OCI-M2 (cell line): ENCODE measurements at regions not wholly inside any gene's neighbourhood (a gene's known extent, or its start where the extent isn't known, plus 50 kb on each side); places are given as distances from the start of the nearest gene placed in this dataset.

ENCODE experiments used
- DNase-seq: peaks from one replicate; lab custom pipeline; 2025; ENCODE audit not compliant: unreplicated experiment; lab: John Stamatoyannopoulos, UW

- DNase-seq = no peak
Measured at GRCh38 chr2:155209696-155210450, 511.4 kb downstream of the KCNJ3 start.

- no peak for DNase-seq
Measured at GRCh38 chr2:155203178-155203577, 504.7 kb downstream of the KCNJ3 start.

GRCh38 chr2:155200753-155201152 is 502.3 kb downstream of the KCNJ3 start:
- DNase-seq = no peak

- DNase-seq = no peak
Measured at GRCh38 chr2:155190342-155190741, 491.8 kb downstream of the KCNJ3 start.

GRCh38 chr2:155178921-155179320 is 480.4 kb downstream of the KCNJ3 start:
- DNase-seq = no peak

- no peak for DNase-seq
Measured at GRCh38 chr2:155176345-155176744, 477.9 kb downstream of the KCNJ3 start.

GRCh38 chr2:155169317-155169716 is 470.8 kb downstream of the KCNJ3 start:
- no peak for DNase-seq

GRCh38 chr2:155162494-155162893 is 464.0 kb downstream of the KCNJ3 start:
- no peak for DNase-seq

- no peak for DNase-seq
Measured at GRCh38 chr2:155161314-155161713, 462.8 kb downstream of the KCNJ3 start.

- no peak for DNase-seq
Measured at GRCh38 chr2:155157711-155158110, 459.2 kb downstream of the KCNJ3 start.

- DNase-seq = no peak
Measured at GRCh38 chr2:155157065-155157464, 458.6 kb downstream of the KCNJ3 start.

- DNase-seq = no peak
Measured at GRCh38 chr2:155151945-155152344, 453.4 kb downstream of the KCNJ3 start.

GRCh38 chr2:155151472-155151871 is 453.0 kb downstream of the KCNJ3 start:
- no peak for DNase-seq

- no peak for DNase-seq
Measured at GRCh38 chr2:155145758-155146229, 447.3 kb downstream of the KCNJ3 start.

- DNase-seq = no peak
Measured at GRCh38 chr2:155141418-155141817, 442.9 kb downstream of the KCNJ3 start.

- no peak for DNase-seq
Measured at GRCh38 chr2:155125585-155126230, 427.2 kb downstream of the KCNJ3 start.

- no peak for DNase-seq
Measured at GRCh38 chr2:155115846-155116245, 417.4 kb downstream of the KCNJ3 start.

GRCh38 chr2:155111070-155111469 is 412.6 kb downstream of the KCNJ3 start:
- no peak for DNase-seq

GRCh38 chr2:155109527-155109926 is 411.0 kb downstream of the KCNJ3 start:
- DNase-seq = no peak

- no peak for DNase-seq
Measured at GRCh38 chr2:155100261-155100660, 401.8 kb downstream of the KCNJ3 start.

GRCh38 chr2:155099784-155100183 is 401.3 kb downstream of the KCNJ3 start:
- DNase-seq = no peak

GRCh38 chr2:155095613-155096012 is 397.1 kb downstream of the KCNJ3 start:
- no peak for DNase-seq

GRCh38 chr2:155080373-155080772 is 381.9 kb downstream of the KCNJ3 start:
- DNase-seq = no peak
